GM23248 (cell line): ENCODE measurements at regions not wholly inside any gene's neighbourhood (a gene's known extent, or its start where the extent isn't known, plus 50 kb on each side); places are given as distances from the start of the nearest gene placed in this dataset.

ENCODE experiments used
- EZH2 ChIP-seq: fragments of 200-600 bp; sonication (generic); IDR thresholded peaks from 2 replicates; pipeline ENCODE4 v1.6.1; 2018; ENCODE audit warnings: antibody characterized with exemption, mild to moderate bottlenecking; ENCODE audit not compliant: insufficient read depth, poor library complexity, severe bottlenecking
- EZH2phosphoT487 ChIP-seq: fragments of 200-600 bp; sonication (generic); IDR thresholded peaks from 2 replicates; pipeline ENCODE4 v1.6.1; 2018; ENCODE audit warnings: antibody characterized with exemption, moderate library complexity, mild to moderate bottlenecking, low read depth; ENCODE audit not compliant: insufficient read depth

- TF ChIP-seq EZH2phosphoT487 = no peak
- TF ChIP-seq EZH2 = no peak
Measured at GRCh38 chr13:72346716-72347115, 380.7 kb downstream of the MZT1 start.
